Stimulated activated CD8-positive, alpha-beta memory T cell treated with anti-CD3 and anti-CD28 coated beads, Interleukin-4, amount 100 ng/mL, for 24 hours (primary cell): ENCODE measurements at regions not wholly inside any gene's neighbourhood (a gene's known extent, or its start where the extent isn't known, plus 50 kb on each side); places are given as distances from the start of the nearest gene placed in this dataset.

Experiments used
- DNase-seq: peaks from one replicate; pipeline ENCODE4 v3.0.0-alpha.2; 2020; ENCODE audit warnings: low read depth

- DNase-seq: no peak
These were observed 95.5 kb downstream of the CEBPB start for GRCh38 chr20:50286174-50286511.

- DNase-seq: no peak
These were observed 96.0 kb downstream of the CEBPB start for GRCh38 chr20:50286609-50287008.

DNA sequence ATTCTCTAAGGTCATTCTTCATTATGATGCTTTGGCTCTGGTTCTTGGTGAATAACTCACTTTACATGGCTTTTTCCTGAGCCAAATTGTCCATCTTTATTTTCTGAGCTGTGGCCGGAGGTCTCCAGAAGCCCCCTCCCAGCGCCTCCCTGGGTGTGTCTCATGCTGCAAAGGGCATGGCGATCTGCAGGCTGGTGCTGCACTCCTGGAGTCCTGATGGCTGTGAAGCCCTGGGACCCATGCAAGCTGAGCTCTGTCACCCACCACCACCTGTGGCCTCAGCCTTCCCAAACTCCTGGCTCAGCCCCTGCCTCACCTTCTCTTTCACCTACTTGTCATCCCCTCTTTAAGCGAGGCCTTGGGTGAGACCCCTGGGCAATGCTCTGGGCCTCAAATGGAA, 96.9 kb downstream of the CEBPB start:
- no peak for DNase-seq

DNA sequence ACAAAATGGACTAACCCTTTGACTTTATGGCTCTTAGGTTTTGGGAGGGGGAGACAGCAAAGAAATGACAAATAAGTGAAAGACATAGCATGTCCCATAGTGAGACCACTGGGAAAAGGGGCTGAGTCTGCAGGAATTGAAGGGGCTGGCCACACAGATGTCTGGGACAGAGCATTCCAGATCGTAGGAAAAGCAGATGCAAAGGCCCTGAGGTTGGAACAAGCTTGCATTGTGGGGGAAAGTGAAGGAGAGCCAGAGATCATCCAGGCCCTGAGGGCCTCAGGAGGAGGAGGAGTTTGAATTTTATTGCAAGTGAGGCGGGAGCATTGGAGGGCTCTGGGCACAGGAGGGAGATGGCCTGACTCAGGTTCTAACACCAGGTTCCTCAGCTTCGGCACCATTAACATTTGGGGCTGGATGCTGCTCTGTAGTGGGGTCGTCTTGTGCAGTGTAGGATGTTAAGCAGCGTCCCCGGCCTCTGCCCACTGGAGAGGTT, 97.5 kb downstream of the CEBPB start:
- DNase-seq: no peak

DNA sequence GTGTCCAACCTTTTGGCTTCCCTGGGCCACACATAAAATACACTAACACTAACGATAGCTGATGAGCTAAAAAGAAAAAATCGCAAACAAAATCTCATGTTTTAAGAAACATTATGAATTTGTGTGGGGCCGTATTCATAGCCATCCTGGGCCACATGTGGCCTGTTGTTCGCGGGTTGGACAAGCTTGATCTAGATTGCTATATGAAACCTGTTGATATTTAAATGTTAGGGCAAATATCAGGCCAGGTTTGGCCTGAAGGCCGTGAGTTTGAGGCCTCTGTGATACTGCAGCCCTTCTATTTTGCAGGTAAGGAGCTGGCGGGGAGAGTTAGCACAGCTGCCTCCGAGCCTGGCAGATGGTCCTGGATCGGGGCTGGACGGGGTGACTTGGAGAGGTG, 99.0 kb downstream of the CEBPB start:
- no peak for DNase-seq

DNA sequence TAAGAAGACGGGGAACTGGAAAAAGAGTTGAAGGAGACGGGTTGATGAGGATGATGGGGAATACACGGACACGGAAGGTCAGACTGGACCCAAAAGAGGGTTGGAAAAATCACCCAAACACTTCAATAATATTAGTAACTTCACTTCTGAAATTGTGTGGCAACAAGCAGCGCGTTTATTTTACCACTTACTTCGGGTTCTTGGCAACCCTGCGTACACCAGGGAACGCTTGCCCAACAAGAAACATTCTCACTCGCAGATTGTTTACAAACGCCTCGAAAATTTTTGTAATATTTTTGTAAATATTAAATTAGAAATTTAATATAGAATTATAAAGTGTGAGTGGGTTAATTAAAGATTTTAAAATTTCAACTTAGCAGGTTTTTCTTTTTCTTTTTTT, 99.5 kb downstream of the CEBPB start:
- no peak for DNase-seq

DNA sequence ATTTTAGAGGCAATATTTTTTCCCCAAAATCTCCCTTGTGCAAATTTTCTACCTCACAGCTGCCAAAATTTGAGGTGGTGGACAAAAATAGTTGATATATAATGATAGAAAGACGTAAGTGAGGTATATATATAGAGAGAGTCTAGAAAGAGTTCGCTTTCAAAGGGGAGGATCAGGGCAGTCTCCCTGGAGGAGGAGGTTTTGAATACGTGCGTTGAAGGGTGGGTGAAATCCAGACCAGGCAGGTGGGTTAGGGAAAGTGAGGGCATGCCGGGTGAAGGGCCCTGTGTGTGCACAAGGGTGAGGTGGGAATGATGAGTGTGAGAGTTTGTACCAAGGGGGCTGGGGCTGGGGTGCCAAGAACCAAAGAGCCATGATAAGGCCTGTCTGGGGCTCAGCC, 100.2 kb downstream of the CEBPB start:
- no peak for DNase-seq

GRCh38 chr20:50291254-50292078, 100.8 kb downstream of the CEBPB start:
- no peak for DNase-seq

- no peak for DNase-seq
These were observed 101.5 kb downstream of the CEBPB start for GRCh38 chr20:50292079-50292590.

GRCh38 chr20:50292591-50293283, 102.1 kb downstream of the CEBPB start:
- DNase-seq: no peak

- DNase-seq: no peak
These were observed 102.9 kb downstream of the CEBPB start for GRCh38 chr20:50293284-50294139.

- no peak for DNase-seq
These were observed 103.8 kb downstream of the CEBPB start for GRCh38 chr20:50294164-50295088.

- DNase-seq: no peak
These were observed 104.7 kb downstream of the CEBPB start for GRCh38 chr20:50295345-50295744.

GRCh38 chr20:50295762-50296449, 105.3 kb downstream of the CEBPB start:
- DNase-seq: no peak

- no peak for DNase-seq
These were observed 106.1 kb downstream of the CEBPB start for GRCh38 chr20:50296450-50297375.

- DNase-seq: no peak
These were observed 107.1 kb downstream of the CEBPB start for GRCh38 chr20:50297498-50298376.

- DNase-seq: no peak
These were observed 108.1 kb downstream of the CEBPB start for GRCh38 chr20:50298554-50299324.

DNA sequence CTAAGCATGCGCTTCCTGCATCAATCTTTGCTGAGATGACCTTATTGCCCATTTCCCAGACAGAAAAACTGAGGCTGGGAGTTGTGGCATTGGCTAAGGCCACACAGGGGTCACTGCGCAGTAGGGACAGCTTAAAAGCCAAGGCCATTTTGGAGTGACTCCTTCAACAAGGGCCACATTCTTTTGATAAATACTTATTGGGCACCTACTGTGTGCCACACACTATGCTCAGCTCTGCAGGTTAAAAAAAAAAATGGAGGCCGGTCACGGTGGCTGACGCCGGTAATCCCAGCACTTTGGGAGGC, 108.6 kb downstream of the CEBPB start:
- DNase-seq: no peak
